Body of pancreas (tissue), 4 donors: ENCODE measurements at regions not wholly inside any gene's neighbourhood (a gene's known extent, or its start where the extent isn't known, plus 50 kb on each side); places are given as distances from the start of the nearest gene placed in this dataset.

Source experiments
- POLR2A ChIP-seq, 3 donors: fragments of 450-650 bp; IDR thresholded peaks; one replicate each; pipeline ENCODE4 v1.6.1; 2016; ENCODE audit warnings: antibody characterized with exemption in 3 of 3, mild to moderate bottlenecking in 2 of 3
- TF ChIP-seq, protein P1 (sequence below), 7 experiments: fragments of 450-650 bp in 4 of 7; fragments of 200-600 bp in 3 of 7; sonication (generic) in 3 of 7; IDR thresholded peaks; one replicate each; pipeline ENCODE4 v1.5.1; 2016 to 2019; ENCODE audit warnings: antibody characterized with exemption in 7 of 7

DNA sequence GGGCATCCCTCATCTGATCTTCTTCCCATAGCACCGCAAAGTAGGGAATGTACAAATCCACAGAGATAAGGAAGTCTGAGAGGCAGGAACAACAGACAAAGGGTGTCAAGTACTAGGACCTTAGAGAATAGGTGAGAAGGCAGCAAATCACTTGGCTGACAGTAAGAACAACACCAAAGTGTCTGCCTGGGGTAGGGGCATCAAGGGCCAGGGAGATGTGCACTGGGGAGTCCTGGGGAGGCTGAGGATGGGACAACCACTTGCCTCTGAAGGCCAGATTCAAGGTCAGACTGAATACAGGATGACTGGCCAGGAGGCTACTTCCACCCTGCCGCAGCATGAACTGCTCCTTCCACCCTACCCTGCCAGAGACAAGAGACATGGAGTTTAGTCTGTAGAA is 1040.8 kb downstream of the BCL11B start:
- TF ChIP-seq POLR2A (IDR thresholded peaks at IDR 0.05): no peak
- TF ChIP-seq, protein P1, sequence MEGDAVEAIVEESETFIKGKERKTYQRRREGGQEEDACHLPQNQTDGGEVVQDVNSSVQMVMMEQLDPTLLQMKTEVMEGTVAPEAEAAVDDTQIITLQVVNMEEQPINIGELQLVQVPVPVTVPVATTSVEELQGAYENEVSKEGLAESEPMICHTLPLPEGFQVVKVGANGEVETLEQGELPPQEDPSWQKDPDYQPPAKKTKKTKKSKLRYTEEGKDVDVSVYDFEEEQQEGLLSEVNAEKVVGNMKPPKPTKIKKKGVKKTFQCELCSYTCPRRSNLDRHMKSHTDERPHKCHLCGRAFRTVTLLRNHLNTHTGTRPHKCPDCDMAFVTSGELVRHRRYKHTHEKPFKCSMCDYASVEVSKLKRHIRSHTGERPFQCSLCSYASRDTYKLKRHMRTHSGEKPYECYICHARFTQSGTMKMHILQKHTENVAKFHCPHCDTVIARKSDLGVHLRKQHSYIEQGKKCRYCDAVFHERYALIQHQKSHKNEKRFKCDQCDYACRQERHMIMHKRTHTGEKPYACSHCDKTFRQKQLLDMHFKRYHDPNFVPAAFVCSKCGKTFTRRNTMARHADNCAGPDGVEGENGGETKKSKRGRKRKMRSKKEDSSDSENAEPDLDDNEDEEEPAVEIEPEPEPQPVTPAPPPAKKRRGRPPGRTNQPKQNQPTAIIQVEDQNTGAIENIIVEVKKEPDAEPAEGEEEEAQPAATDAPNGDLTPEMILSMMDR (IDR thresholded peaks at IDR 0.05): no peak
